ENCODE measurements at regions not wholly inside any gene's neighbourhood (a gene's known extent, or its start where the extent isn't known, plus 50 kb on each side); places are given as distances from the start of the nearest gene placed in this dataset.
"Not testable (repeated sequence)": the region's sequence is repeated elsewhere in the genome, so short reads cannot be mapped to it uniquely, and the experiment has no call there.

GRCh38 chr15:29648415-29648814, 173.9 kb downstream of the TJP1 start:
- H3K4me3 ChIP-seq (ENCODE audit: low read depth, low read length); DNase-seq (ENCODE audit: low read depth): not testable (repeated sequence)

GRCh38 chr15:29645841-29646240, 176.4 kb downstream of the TJP1 start:
- no peak for TF ChIP-seq CTCF (IDR thresholded peaks at IDR 0.05; ENCODE audit: low read depth, low read length, missing control alignments)
- H3K4me3 ChIP-seq (ENCODE audit: low read depth, low read length): no peak overlapping the region
- DNase-seq (ENCODE audit: low read depth): no peak

- not testable (repeated sequence) for H3K4me3 ChIP-seq (ENCODE audit: low read depth, low read length); DNase-seq (ENCODE audit: low read depth)
Observed at GRCh38 chr15:29644361-29644760, 177.9 kb downstream of the TJP1 start.

GRCh38 chr15:29638781-29639180, 183.5 kb downstream of the TJP1 start:
- H3K4me3 ChIP-seq (ENCODE audit: low read depth, low read length): no peak overlapping the region
- DNase-seq (ENCODE audit: low read depth): no peak
- TF ChIP-seq CTCF (IDR thresholded peaks at IDR 0.05; ENCODE audit: low read depth, low read length, missing control alignments): no peak

GRCh38 chr15:29638011-29638410, 184.3 kb downstream of the TJP1 start:
- H3K4me3 ChIP-seq (ENCODE audit: low read depth, low read length): no peak overlapping the region
- no peak for TF ChIP-seq CTCF (IDR thresholded peaks at IDR 0.05; ENCODE audit: low read depth, low read length, missing control alignments)
- DNase-seq (ENCODE audit: low read depth): no peak

GRCh38 chr15:29637555-29637954, 184.7 kb downstream of the TJP1 start:
- TF ChIP-seq CTCF (IDR thresholded peaks at IDR 0.05; ENCODE audit: low read depth, low read length, missing control alignments): no peak
- no peak for DNase-seq (ENCODE audit: low read depth)
- H3K4me3 ChIP-seq (ENCODE audit: low read depth, low read length): no peak overlapping the region

GRCh38 chr15:29636921-29637320, 185.3 kb downstream of the TJP1 start:
- no peak for DNase-seq (ENCODE audit: low read depth)
- no peak for TF ChIP-seq CTCF (IDR thresholded peaks at IDR 0.05; ENCODE audit: low read depth, low read length, missing control alignments)
- H3K4me3 ChIP-seq (ENCODE audit: low read depth, low read length): no peak overlapping the region

GRCh38 chr15:29636140-29636539, 186.1 kb downstream of the TJP1 start:
- no peak for DNase-seq (ENCODE audit: low read depth)
- TF ChIP-seq CTCF (IDR thresholded peaks at IDR 0.05; ENCODE audit: low read depth, low read length, missing control alignments): no peak
- no peak overlapping the region for H3K4me3 ChIP-seq (ENCODE audit: low read depth, low read length)
